Loucy (cell line): ENCODE measurements at regions not wholly inside any gene's neighbourhood (a gene's known extent, or its start where the extent isn't known, plus 50 kb on each side); places are given as distances from the start of the nearest gene placed in this dataset.

Experiments
- CTCF ChIP-seq: fragments of 200-600 bp; sonication (generic); conservative IDR thresholded peaks from 2 replicates; pipeline ENCODE4 v1.5.1; 2014; ENCODE audit warnings: mild to moderate bottlenecking, antibody characterized with exemption, low read length
- EZH2phosphoT487 ChIP-seq: fragments of 200-600 bp; IDR thresholded peaks from 2 replicates; pipeline ENCODE4 v1.6.1; 2018; ENCODE audit warnings: antibody characterized with exemption, mild to moderate bottlenecking, moderate library complexity, borderline replicate concordance

- TF ChIP-seq CTCF (no peak), EZH2phosphoT487 (no peak)
Observed at GRCh38 chr9:129322022-129322621, 144.1 kb upstream of the IER5L start.
